GM10266 (cell line): ENCODE measurements at regions not wholly inside any gene's neighbourhood (a gene's known extent, or its start where the extent isn't known, plus 50 kb on each side); places are given as distances from the start of the nearest gene placed in this dataset.

ENCODE experiments used
- DNase-seq: peaks from one replicate; pipeline ENCODE4 v3.0.0; 2012; ENCODE audit errors: extremely low spot score
- TF ChIP-seq, protein P1 (sequence below): IDR thresholded peaks from 2 replicates; pipeline ENCODE4 v1.5.1; 2012; ENCODE audit warnings: mild to moderate bottlenecking, low read depth; ENCODE audit not compliant: control insufficient read depth, insufficient read depth; ENCODE audit errors: missing control alignments

- TF ChIP-seq, protein P1, sequence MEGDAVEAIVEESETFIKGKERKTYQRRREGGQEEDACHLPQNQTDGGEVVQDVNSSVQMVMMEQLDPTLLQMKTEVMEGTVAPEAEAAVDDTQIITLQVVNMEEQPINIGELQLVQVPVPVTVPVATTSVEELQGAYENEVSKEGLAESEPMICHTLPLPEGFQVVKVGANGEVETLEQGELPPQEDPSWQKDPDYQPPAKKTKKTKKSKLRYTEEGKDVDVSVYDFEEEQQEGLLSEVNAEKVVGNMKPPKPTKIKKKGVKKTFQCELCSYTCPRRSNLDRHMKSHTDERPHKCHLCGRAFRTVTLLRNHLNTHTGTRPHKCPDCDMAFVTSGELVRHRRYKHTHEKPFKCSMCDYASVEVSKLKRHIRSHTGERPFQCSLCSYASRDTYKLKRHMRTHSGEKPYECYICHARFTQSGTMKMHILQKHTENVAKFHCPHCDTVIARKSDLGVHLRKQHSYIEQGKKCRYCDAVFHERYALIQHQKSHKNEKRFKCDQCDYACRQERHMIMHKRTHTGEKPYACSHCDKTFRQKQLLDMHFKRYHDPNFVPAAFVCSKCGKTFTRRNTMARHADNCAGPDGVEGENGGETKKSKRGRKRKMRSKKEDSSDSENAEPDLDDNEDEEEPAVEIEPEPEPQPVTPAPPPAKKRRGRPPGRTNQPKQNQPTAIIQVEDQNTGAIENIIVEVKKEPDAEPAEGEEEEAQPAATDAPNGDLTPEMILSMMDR: no peak
- DNase-seq: no peak
Observed at GRCh38 chr2:221309892-221310583, 262.1 kb downstream of the EPHA4 start.

- no peak for DNase-seq
- TF ChIP-seq, protein P1: no peak
Observed at GRCh38 chr2:221310730-221311129, 261.4 kb downstream of the EPHA4 start.

- TF ChIP-seq, protein P1: no peak
- DNase-seq: no peak
Observed at GRCh38 chr2:221312634-221313033, 259.5 kb downstream of the EPHA4 start.

DNA sequence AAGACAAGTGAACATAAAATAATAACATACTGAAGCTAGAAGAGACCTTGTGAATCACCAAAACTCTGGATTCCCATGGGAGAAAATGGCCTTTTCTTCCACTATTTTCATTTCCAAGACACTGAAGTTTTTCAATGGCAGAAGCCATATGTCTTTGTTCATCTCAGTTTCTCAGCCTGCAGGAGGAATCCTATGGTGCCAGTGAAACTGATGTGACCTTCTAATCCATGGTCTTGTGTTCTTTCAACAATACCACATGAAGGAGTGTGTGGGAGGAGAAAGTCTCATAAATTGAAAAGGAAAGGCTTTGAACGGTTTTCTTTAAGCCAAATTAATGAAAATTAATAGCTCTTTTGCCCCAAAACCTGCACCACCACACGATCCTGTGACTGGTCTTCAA is 257.3 kb downstream of the EPHA4 start:
- TF ChIP-seq, protein P1: no peak
- no peak for DNase-seq

- DNase-seq: no peak
- TF ChIP-seq, protein P1: no peak
Observed at GRCh38 chr2:221318376-221319130, 253.6 kb downstream of the EPHA4 start.

DNA sequence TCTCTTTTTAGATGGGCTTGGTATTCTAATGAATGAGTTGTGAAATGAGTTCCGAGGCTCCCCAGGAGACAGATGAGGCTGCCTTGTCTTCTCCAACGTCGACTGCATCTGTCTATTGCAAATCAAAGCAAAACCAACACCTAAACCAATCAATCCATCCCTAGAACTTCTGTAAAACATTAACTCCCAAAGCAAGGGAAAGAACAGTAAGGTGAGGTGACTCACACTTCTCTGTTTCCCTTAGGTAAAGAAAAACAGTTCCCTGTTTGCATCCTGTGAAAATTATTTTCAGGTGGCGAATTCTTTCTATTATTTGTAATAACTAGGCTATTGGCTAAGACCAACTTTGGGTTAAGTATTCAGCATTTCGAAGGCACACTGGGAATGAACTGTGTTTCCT is 249.4 kb downstream of the EPHA4 start:
- TF ChIP-seq, protein P1: no peak
- no peak for DNase-seq

GRCh38 chr2:221323513-221323912 is 248.6 kb downstream of the EPHA4 start:
- no peak for DNase-seq
- TF ChIP-seq, protein P1: no peak
